Parathyroid adenoma (tissue), 2 donors: ENCODE measurements at regions not wholly inside any gene's neighbourhood (a gene's known extent, or its start where the extent isn't known, plus 50 kb on each side); places are given as distances from the start of the nearest gene placed in this dataset.

ENCODE experiments used
- H2AFZ ChIP-seq: fragments of 300-600 bp; sonication (generic); one replicate; pipeline ENCODE4 v1.7.0; 2017; ENCODE audit warnings: antibody characterized with exemption, mild to moderate bottlenecking
- H3K27ac ChIP-seq: fragments of 300-600 bp; sonication (generic); one replicate; pipeline ENCODE4 v1.7.0; 2017
- H3K27me3 ChIP-seq: fragments of 300-600 bp; sonication (generic); one replicate; pipeline ENCODE4 v1.7.0; 2017; ENCODE audit warnings: low read length; ENCODE audit not compliant: control insufficient read depth, insufficient read depth
- H3K36me3 ChIP-seq: fragments of 300-600 bp; sonication (generic); one replicate; pipeline ENCODE4 v1.7.0; 2017; ENCODE audit warnings: low read length; ENCODE audit not compliant: control insufficient read depth, insufficient read depth
- H3K4me1 ChIP-seq: fragments of 300-600 bp; sonication (generic); one replicate; pipeline ENCODE4 v1.7.0; 2017; ENCODE audit warnings: control low read depth
- H3K4me2 ChIP-seq: fragments of 300-600 bp; sonication (generic); one replicate; pipeline ENCODE4 v1.7.0; 2017; ENCODE audit warnings: low read length
- H3K4me3 ChIP-seq: fragments of 300-600 bp; sonication (generic); one replicate; pipeline ENCODE4 v1.7.0; 2017; ENCODE audit warnings: low read depth, low read length
- H3K79me2 ChIP-seq: fragments of 300-600 bp; sonication (generic); one replicate; pipeline ENCODE4 v1.7.0; 2017; ENCODE audit warnings: control low read depth
- H3K9ac ChIP-seq: fragments of 300-600 bp; sonication (generic); one replicate; pipeline ENCODE4 v1.7.0; 2017; ENCODE audit warnings: mild to moderate bottlenecking
- H3K9me3 ChIP-seq: fragments of 300-600 bp; sonication (generic); one replicate; pipeline ENCODE4 v1.7.0; 2017; ENCODE audit warnings: low read length; ENCODE audit not compliant: control insufficient read depth
- CTCF ChIP-seq: fragments of 300-600 bp; sonication (generic); IDR thresholded peaks from one replicate; pipeline ENCODE4 v1.7.0; 2017; ENCODE audit warnings: antibody characterized with exemption, mild to moderate bottlenecking
- donor health status: primary hyperparathyroidism.

DNA sequence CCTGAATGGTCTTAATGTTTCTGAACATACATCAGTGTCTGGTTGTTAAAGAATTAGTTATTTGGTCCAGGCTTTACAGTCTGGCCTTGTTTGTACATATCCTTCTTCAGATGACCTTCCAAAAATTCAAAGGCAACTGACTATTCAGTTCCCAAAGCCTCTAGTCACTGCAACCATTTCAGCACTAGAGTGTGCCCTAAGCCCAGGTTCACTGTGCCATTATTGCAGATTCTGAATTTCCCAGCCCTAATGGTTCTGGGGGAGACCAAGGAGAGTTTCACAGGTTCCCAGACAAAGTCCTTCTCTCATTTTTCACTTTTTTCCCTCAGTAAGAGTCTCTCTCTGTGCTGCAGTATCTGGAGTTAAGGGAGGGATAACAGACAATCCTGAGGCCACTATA lies 235.8 kb downstream of the TRAM1L1 start:
- H2AFZ ChIP-seq: no peak overlapping the region
- no peaks in the 10 kb centered on the region for H3K27me3 ChIP-seq
- H3K4me2 ChIP-seq: no peak overlapping the region
- no peaks in the 10 kb centered on the region for H3K9me3 ChIP-seq
- H3K9ac ChIP-seq: no peak overlapping the region
- H3K36me3 ChIP-seq: no peaks in the 10 kb centered on the region
- no peaks in the 10 kb centered on the region for H3K4me1 ChIP-seq
- H3K4me3 ChIP-seq: no peak overlapping the region
- no peak overlapping the region for H3K27ac ChIP-seq
- TF ChIP-seq CTCF: no peak
- H3K79me2 ChIP-seq: no peaks in the 10 kb centered on the region

- H2AFZ ChIP-seq: no peak overlapping the region
- H3K9ac ChIP-seq: no peak overlapping the region
- H3K27me3 ChIP-seq: no peaks in the 10 kb centered on the region
- no peaks in the 10 kb centered on the region for H3K79me2 ChIP-seq
- TF ChIP-seq CTCF: no peak
- H3K4me3 ChIP-seq: no peak overlapping the region
- no peaks in the 10 kb centered on the region for H3K9me3 ChIP-seq
- no peak overlapping the region for H3K27ac ChIP-seq
- H3K4me1 ChIP-seq: no peaks in the 10 kb centered on the region
- no peak overlapping the region for H3K4me2 ChIP-seq
- no peaks in the 10 kb centered on the region for H3K36me3 ChIP-seq
These were observed 237.8 kb downstream of the TRAM1L1 start for GRCh38 chr4:116847616-116848015.

DNA sequence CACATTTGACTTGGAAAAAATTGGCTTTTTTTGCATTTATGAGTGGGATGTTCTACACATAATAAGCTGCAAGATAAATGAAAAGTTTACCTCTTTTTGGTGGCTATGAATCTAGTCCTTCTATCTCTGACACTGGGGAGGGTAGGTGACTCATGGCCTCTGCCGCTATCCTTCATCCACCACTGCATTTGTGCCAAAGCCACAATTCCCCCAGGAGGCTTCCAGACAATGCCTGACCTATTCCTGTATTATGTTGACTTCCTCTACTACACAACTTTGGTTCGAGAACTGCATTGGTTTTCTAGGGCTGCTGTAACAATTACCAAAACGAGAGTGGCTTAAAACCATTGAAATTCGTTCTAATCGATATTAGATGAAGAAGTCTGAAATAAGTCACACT lies 245.6 kb downstream of the TRAM1L1 start:
- no peaks in the 10 kb centered on the region for H3K79me2 ChIP-seq
- H3K9me3 ChIP-seq: no peaks in the 10 kb centered on the region
- H2AFZ ChIP-seq: no peak overlapping the region
- H3K4me3 ChIP-seq: no peak overlapping the region
- no peak overlapping the region for H3K27ac ChIP-seq
- TF ChIP-seq CTCF: no peak
- no peak overlapping the region for H3K9ac ChIP-seq
- H3K4me2 ChIP-seq: no peak overlapping the region
- H3K4me1 ChIP-seq: no peaks in the 10 kb centered on the region
- no peaks in the 10 kb centered on the region for H3K27me3 ChIP-seq
- no peaks in the 10 kb centered on the region for H3K36me3 ChIP-seq

DNA sequence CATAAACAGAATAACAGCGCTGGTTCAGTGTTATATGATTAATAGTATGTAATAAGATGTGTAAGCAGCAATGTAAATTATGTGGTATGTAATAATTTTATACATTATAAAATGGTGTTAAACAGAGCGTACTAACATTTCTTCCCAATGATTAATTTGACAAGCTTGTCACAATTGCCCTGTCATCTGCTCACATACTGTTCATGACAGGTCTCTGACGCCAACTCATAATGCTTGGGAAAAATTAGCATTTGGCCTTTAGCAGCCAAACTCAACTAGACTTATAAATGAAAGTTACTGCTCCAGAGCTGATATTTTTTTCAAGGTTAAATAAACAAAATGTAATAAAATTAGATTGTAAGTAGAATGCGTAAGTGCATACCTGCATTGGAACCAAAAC lies 246.8 kb downstream of the TRAM1L1 start:
- Histone ChIP-seq H3K79me2 (no peaks in the 10 kb centered on the region), H3K4me2 (no peak overlapping the region), H3K27ac (no peak overlapping the region), H3K36me3 (no peaks in the 10 kb centered on the region), H3K4me1 (no peaks in the 10 kb centered on the region), H3K9me3 (no peaks in the 10 kb centered on the region), H3K27me3 (no peaks in the 10 kb centered on the region), H2AFZ (no peak overlapping the region), H3K9ac (no peak overlapping the region), H3K4me3 (no peak overlapping the region)
- TF ChIP-seq CTCF: no peak

DNA sequence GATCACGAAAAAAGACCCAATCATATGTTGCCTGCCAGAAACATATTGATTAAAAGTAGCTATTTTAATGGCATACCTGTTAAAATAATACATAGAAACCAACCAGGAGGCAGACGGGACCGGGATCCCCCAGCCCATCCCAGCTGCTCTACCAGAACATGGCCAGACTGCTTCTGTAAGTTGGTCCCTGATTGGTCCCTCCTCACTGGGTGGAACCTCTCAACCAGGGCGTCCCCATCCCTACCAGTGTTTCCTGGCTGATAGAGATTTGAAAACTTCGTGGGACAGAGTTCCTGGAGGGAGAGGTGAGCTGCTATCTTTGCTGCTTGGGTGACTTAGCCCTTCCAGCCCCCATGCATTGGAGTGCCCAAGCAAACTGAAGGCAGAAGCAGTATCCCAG lies 256.2 kb downstream of the TRAM1L1 start:
- Histone ChIP-seq H3K4me1 (no peaks in the 10 kb centered on the region), H3K79me2 (no peaks in the 10 kb centered on the region), H3K4me2 (no peak overlapping the region), H3K4me3 (no peak overlapping the region), H3K9me3 (no peaks in the 10 kb centered on the region), H3K36me3 (no peaks in the 10 kb centered on the region), H3K27ac (no peak overlapping the region), H3K27me3 (no peaks in the 10 kb centered on the region), H3K9ac (no peak overlapping the region), H2AFZ (no peak overlapping the region)
- no peak for TF ChIP-seq CTCF
